HFFc6 (cell line): ENCODE measurements at regions not wholly inside any gene's neighbourhood (a gene's known extent, or its start where the extent isn't known, plus 50 kb on each side); places are given as distances from the start of the nearest gene placed in this dataset.
"Not testable (repeated sequence)": the region's sequence is repeated elsewhere in the genome, so short reads cannot be mapped to it uniquely, and the experiment has no call there.

Experiments used
- DNase-seq: peaks from one replicate; pipeline ENCODE4 v3.0.0-alpha.2; 2018
- H3K27ac Mint-ChIP-seq: 2 replicates; pipeline ENCODE4 v1.8.0; 2020; ENCODE audit warnings: mild to moderate bottlenecking, mixed read lengths
- H3K27me3 Mint-ChIP-seq: 2 replicates; pipeline ENCODE4 v1.8.0; 2021; ENCODE audit warnings: mild to moderate bottlenecking, moderate library complexity, mixed read lengths; ENCODE audit not compliant: insufficient read depth
- H3K36me3 Mint-ChIP-seq: 2 replicates; pipeline ENCODE4 v1.8.0; 2021; ENCODE audit warnings: low read depth, mixed read lengths
- H3K4me1 Mint-ChIP-seq: 2 replicates; pipeline ENCODE4 v1.8.0; 2020; ENCODE audit warnings: low read depth, mixed read lengths
- H3K4me3 Mint-ChIP-seq: 2 replicates; pipeline ENCODE4 v1.8.0; 2020; ENCODE audit warnings: mild to moderate bottlenecking, moderate library complexity, mixed read lengths
- H3K9me3 Mint-ChIP-seq: 2 replicates; pipeline ENCODE4 v1.8.0; 2020; ENCODE audit warnings: mild to moderate bottlenecking, mixed read lengths
- CTCF ChIP-seq: fragments of 200-600 bp; sonication (generic); IDR thresholded peaks from 2 replicates; pipeline ENCODE4 v1.5.0; 2021; ENCODE audit warnings: antibody characterized with exemption, mild to moderate bottlenecking

GRCh38 chr6:74598462-74599393, 607.1 kb downstream of the COL12A1 start:
- H3K36me3 Mint-ChIP-seq, result no peaks in the 10 kb centered on the region
- no peak overlapping the region for H3K27ac Mint-ChIP-seq

GRCh38 chr6:74597840-74598239, 608.0 kb downstream of the COL12A1 start:
- no peaks in the 10 kb centered on the region for H3K27me3 Mint-ChIP-seq
- H3K27ac Mint-ChIP-seq, result no peak overlapping the region

More at GRCh38 chr6:74598462-74599393, 607.1 kb downstream of the COL12A1 start:
- no peaks in the 10 kb centered on the region for H3K27me3 Mint-ChIP-seq
- H3K4me1 Mint-ChIP-seq, result peaks cover 55% of the 10 kb centered on the region
- peaks cover 7% of the 10 kb centered on the region for H3K9me3 Mint-ChIP-seq
- no peak for TF ChIP-seq CTCF
- H3K4me3 Mint-ChIP-seq, result no peak overlapping the region
- peak; percentile 64 for DNase-seq

GRCh38 chr6:74597266-74597665, 608.6 kb downstream of the COL12A1 start:
- H3K4me3 Mint-ChIP-seq, result no peak overlapping the region

More at GRCh38 chr6:74597840-74598239, 608.0 kb downstream of the COL12A1 start:
- Mint-ChIP-seq H3K4me3 (no peak overlapping the region), H3K9me3 (peaks cover 7% of the 10 kb centered on the region), H3K36me3 (peaks cover 4% of the 10 kb centered on the region; the same call in 1 of the 2 replicates), H3K4me1 (peaks cover 46% of the 10 kb centered on the region)
- TF ChIP-seq CTCF, result no peak
- no peak for DNase-seq

GRCh38 chr6:74596588-74596987, 609.3 kb downstream of the COL12A1 start:
- no peak for DNase-seq
- H3K4me3 Mint-ChIP-seq, result no peak overlapping the region
- TF ChIP-seq CTCF, result no peak
- H3K36me3 Mint-ChIP-seq, result peaks cover 4% of the 10 kb centered on the region; the same call in 1 of the 2 replicates
- H3K9me3 Mint-ChIP-seq, result peaks cover 7% of the 10 kb centered on the region
- no peak overlapping the region for H3K27ac Mint-ChIP-seq
- no peaks in the 10 kb centered on the region for H3K27me3 Mint-ChIP-seq
- peaks cover 42% of the 10 kb centered on the region for H3K4me1 Mint-ChIP-seq

More at GRCh38 chr6:74597266-74597665, 608.6 kb downstream of the COL12A1 start:
- H3K27me3 Mint-ChIP-seq, result no peaks in the 10 kb centered on the region
- H3K4me1 Mint-ChIP-seq, result peaks cover 44% of the 10 kb centered on the region
- peaks cover 7% of the 10 kb centered on the region for H3K9me3 Mint-ChIP-seq
- H3K36me3 Mint-ChIP-seq, result peaks cover 4% of the 10 kb centered on the region; the same call in 1 of the 2 replicates
- peak overlapping the region; percentile 11; the same call in 1 of the 2 replicates for H3K27ac Mint-ChIP-seq
- DNase-seq, result peak; percentile 19
- no peak for TF ChIP-seq CTCF

GRCh38 chr6:74594350-74594749, 611.5 kb downstream of the COL12A1 start:
- TF ChIP-seq CTCF, result peak; percentile 48
- not testable (repeated sequence) for H3K27me3 Mint-ChIP-seq, DNase-seq, H3K36me3 Mint-ChIP-seq, H3K9me3 Mint-ChIP-seq, H3K27ac Mint-ChIP-seq, H3K4me3 Mint-ChIP-seq
- H3K4me1 Mint-ChIP-seq, result peaks cover 32% of the 10 kb centered on the region
